Ectodermal cell (in vitro differentiated cells): ENCODE measurements at regions not wholly inside any gene's neighbourhood (a gene's known extent, or its start where the extent isn't known, plus 50 kb on each side); places are given as distances from the start of the nearest gene placed in this dataset.

Experiments
- H3K27ac ChIP-seq: 2 replicates; pipeline ENCODE4 v1.7.0; 2013; ENCODE audit warnings: mild to moderate bottlenecking, low read depth, low read length; ENCODE audit not compliant: insufficient read depth, poor library complexity, severe bottlenecking
- H3K27me3 ChIP-seq: 2 replicates; pipeline ENCODE4 v1.7.0; 2013; ENCODE audit warnings: mild to moderate bottlenecking, low read length; ENCODE audit not compliant: insufficient read depth, control insufficient read depth, poor library complexity, severe bottlenecking
- H3K36me3 ChIP-seq: one replicate; pipeline ENCODE4 v1.7.0; 2013; ENCODE audit warnings: low read length; ENCODE audit not compliant: control insufficient read depth, insufficient read depth
- H3K4me1 ChIP-seq: one replicate; pipeline ENCODE4 v1.7.0; 2013; ENCODE audit warnings: low read length; ENCODE audit not compliant: control insufficient read depth, insufficient read depth
- H3K4me3 ChIP-seq: 2 replicates; pipeline ENCODE4 v1.7.0; 2013; ENCODE audit warnings: low read depth, low read length, control low read depth; ENCODE audit not compliant: insufficient read depth
- H3K9me3 ChIP-seq: 2 replicates; pipeline ENCODE4 v1.7.0; 2013; ENCODE audit warnings: mild to moderate bottlenecking, low read length, moderate library complexity; ENCODE audit not compliant: control insufficient read depth
- WGBS, 2 experiments: methylation state at CpG; one replicate each; pipeline ENCODE4 v1.1.7; 2013; ENCODE audit warnings: missing lambda C conversion rate in 2 of 2; 5-methylcytosine and 5-hydroxymethylcytosine counted together

DNA sequence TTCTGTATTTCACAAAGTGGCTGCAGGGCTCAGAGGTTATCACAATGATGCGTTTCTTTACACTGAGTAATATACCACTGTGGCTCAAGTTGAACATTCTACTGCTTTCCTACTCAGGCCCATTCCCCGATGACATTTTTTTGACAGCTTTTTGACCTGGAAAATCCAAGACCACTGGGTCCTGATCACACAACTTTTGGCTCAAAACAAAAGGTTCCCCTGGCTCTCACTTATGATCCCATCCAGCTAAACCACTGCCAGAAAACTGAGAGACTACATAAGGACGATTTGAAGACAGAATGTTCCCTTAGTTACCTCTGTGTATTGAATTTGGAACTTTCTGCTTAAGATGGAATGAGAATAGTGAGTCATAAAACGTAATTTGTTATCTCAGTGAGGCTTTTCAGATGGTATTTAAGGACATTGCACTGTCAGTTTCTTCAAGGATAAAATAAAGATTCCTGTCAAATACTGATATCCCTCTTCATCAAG is 78.0 kb upstream of the FBXL7 start:
- no peaks in the 10 kb centered on the region for H3K4me1 ChIP-seq
- no peaks in the 10 kb centered on the region for H3K27me3 ChIP-seq
- no peaks in the 10 kb centered on the region for H3K9me3 ChIP-seq
- H3K27ac ChIP-seq = no peak overlapping the region
- no peaks in the 10 kb centered on the region for H3K36me3 ChIP-seq
- H3K4me3 ChIP-seq = no peak overlapping the region
- 88 to 91% methylated on average over 4 of the region's 4 CpGs for WGBS, 2 experiments

DNA sequence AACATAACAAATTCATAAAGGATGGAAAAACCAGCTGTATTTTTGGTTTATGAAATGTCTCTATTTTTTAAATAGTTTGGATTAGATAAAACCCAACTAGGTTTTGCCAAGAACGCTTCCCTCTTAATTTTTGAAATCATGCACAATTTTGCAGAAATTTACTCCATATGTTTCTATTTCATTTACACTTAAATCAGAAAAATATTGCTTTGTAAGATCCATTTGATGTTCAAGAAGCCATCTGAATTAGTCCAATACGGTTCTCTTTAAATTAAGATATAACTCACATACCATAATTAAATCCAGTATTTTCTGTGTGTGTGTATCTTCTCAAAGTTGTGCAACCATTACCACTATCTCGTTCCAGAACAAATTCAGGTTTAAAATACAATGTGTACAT is 78.6 kb upstream of the FBXL7 start:
- H3K36me3 ChIP-seq = no peaks in the 10 kb centered on the region
- no peaks in the 10 kb centered on the region for H3K9me3 ChIP-seq
- no peaks in the 10 kb centered on the region for H3K27me3 ChIP-seq
- 91% methylated on average over 3 of the region's 3 CpGs; no CpG with 5 or more reads in 1 of the 2 experiments for WGBS, 2 experiments
- H3K27ac ChIP-seq = no peak overlapping the region
- no peaks in the 10 kb centered on the region for H3K4me1 ChIP-seq
- H3K4me3 ChIP-seq = no peak overlapping the region

DNA sequence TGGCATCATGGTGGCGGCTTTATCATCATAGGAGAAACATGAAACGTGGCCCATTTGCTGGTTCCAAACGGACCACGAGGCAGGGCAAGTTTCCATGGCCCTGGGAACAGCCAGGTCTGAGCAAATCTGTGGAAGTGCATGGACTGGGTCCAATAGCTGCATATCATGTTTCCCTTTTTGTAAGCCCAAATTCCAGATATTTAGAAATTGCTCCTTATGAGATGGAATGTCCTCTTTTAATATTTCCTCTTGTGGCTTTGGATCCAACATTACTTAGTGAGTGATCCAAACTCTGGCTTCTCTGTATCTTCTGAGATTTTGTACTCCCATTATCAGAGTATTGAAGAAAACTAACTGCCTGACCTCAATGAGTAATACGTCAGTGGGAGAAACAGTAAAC is 79.8 kb upstream of the FBXL7 start:
- Histone ChIP-seq H3K9me3 (no peaks in the 10 kb centered on the region), H3K27me3 (no peaks in the 10 kb centered on the region), H3K36me3 (no peaks in the 10 kb centered on the region), H3K4me3 (no peak overlapping the region), H3K27ac (no peak overlapping the region), H3K4me1 (no peaks in the 10 kb centered on the region)
- 94 to 95% methylated on average over 5 of the region's 5 CpGs for WGBS, 2 experiments

DNA sequence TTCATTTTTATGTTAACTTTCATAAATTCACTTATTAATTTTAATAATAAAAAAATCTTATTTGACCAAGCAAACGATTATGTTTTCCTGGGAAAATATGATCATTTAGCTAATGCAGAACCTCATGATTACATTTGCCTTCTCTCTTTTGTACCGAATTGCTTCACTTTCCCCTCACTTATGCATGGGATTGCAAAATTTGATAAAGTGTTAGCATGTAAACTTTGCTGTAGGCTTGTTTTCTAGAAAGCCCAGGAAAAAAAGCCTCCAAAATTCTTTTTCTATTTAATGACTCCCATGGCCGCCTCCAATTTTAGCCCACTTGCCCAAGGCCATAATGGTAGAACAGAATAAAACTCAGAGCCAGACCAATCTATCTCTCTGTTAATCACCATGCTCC is 82.8 kb upstream of the FBXL7 start:
- Histone ChIP-seq H3K27ac (no peak overlapping the region), H3K4me3 (no peak overlapping the region), H3K4me1 (no peaks in the 10 kb centered on the region), H3K9me3 (no peaks in the 10 kb centered on the region), H3K27me3 (no peaks in the 10 kb centered on the region), H3K36me3 (no peaks in the 10 kb centered on the region)
- 91 to 93% methylated on average over 2 to 3 of the region's 3 CpGs for WGBS, 2 experiments

DNA sequence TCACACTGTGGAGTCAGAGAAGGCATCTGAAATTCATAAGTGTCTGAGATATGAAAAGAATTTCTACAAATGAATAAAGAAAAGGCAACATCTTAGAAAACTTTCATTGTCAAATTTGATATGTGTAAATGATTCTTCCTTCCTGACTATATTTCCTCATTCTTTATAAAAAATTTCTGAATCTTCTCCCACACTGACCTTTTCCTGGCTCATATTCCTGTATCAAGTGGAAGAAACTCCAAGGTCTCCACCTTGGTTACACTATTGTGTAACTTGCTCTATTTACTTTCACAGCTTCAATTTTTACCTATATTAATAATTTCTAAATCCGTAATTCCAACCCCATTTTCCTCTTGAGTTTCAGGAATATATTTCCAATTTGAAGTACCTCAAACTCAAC is 93.5 kb upstream of the FBXL7 start:
- no peak overlapping the region for H3K4me3 ChIP-seq
- no peak overlapping the region for H3K27ac ChIP-seq
- H3K4me1 ChIP-seq = no peaks in the 10 kb centered on the region
- no peaks in the 10 kb centered on the region for H3K9me3 ChIP-seq
- 97 to 100% methylated on average over 1 of the region's 1 CpG for WGBS, 2 experiments
- H3K36me3 ChIP-seq = no peaks in the 10 kb centered on the region
- no peaks in the 10 kb centered on the region for H3K27me3 ChIP-seq

DNA sequence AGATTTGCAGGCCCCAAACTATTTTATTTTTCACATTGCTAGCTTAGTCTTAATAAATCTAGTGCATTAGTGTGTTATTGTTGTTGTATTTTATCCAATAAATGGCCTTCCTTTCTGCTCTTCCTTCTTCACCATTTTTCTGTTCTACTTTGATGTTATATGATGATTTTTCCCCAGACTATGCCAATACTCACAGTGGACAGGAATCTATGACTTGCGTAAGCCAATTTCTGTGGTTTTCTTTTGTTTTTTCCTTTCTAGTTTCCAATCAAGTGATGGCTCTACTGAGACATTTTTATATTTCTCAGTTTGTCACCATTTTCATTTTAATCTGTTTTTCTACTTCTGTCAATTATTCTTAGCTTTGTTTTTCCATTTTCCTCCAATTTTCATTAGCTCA is 106.8 kb upstream of the FBXL7 start:
- no peaks in the 10 kb centered on the region for H3K36me3 ChIP-seq
- H3K27me3 ChIP-seq = no peaks in the 10 kb centered on the region
- no peak overlapping the region for H3K27ac ChIP-seq
- 90 to 100% methylated on average over 1 of the region's 1 CpG for WGBS, 2 experiments
- no peaks in the 10 kb centered on the region for H3K9me3 ChIP-seq
- H3K4me1 ChIP-seq = peaks cover 6% of the 10 kb centered on the region
- no peak overlapping the region for H3K4me3 ChIP-seq

DNA sequence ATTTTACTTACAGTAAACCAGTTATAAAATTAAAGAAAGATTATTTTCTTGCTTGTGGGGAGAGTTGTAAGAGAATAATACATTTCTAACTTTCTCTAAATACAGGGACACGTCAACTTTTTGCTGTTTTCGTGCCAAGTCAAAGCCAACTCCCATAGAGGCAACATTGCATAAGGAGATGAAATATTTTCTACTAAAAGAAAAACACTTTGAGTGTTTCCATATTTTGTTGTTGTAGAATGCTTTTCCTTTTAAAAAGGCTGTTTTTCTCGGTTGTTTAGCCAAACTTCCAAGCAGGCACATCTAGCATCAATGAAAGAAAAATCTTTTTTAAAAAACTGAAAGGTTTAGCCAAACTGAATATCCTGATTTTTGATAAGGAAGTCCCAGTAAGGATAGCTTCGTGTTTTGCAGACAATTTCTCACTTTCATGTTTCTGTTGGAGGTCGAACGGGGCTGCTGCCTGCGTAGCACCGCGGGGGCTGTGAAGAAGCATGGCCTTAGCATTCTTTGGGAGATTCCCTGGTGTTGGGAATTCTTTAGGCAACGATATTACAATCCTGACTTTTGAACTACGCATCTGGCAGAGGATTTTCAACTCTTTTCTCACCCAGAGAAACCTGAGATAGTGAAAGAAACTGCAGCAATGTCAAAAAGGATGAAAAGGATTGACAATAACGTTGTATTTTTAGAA is 108.1 kb upstream of the FBXL7 start:
- no peaks in the 10 kb centered on the region for H3K36me3 ChIP-seq
- H3K27me3 ChIP-seq = no peaks in the 10 kb centered on the region
- no peak overlapping the region for H3K4me3 ChIP-seq
- no peak overlapping the region for H3K27ac ChIP-seq
- WGBS, 2 experiments = 62 to 64% methylated on average over 9 to 10 of the region's 12 CpGs
- peaks cover 6% of the 10 kb centered on the region for H3K4me1 ChIP-seq
- H3K9me3 ChIP-seq = no peaks in the 10 kb centered on the region

DNA sequence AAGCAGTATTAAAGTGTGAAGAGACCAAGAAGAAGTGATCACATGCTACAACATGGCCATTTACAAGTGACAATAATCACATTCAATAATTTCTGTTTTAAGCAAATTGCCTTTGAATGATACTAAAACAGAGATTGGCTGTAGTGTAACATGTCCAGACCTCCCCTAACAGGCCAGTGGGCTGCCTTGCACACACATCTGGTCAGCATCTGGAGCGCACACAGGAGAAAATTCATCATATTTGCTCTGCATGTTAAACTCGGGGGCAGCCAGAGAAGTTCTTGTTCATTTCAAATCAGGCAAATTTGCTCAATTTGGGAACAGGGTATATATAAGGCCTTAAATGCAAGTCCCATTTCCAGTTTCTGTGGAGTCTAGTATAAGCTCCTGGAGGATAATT is 111.1 kb upstream of the FBXL7 start:
- Histone ChIP-seq H3K27me3 (no peaks in the 10 kb centered on the region), H3K27ac (no peak overlapping the region), H3K4me1 (peaks cover 6% of the 10 kb centered on the region), H3K36me3 (no peaks in the 10 kb centered on the region), H3K9me3 (no peaks in the 10 kb centered on the region), H3K4me3 (no peak overlapping the region)
- WGBS, 2 experiments = 97 to 100% methylated on average over 2 of the region's 2 CpGs

DNA sequence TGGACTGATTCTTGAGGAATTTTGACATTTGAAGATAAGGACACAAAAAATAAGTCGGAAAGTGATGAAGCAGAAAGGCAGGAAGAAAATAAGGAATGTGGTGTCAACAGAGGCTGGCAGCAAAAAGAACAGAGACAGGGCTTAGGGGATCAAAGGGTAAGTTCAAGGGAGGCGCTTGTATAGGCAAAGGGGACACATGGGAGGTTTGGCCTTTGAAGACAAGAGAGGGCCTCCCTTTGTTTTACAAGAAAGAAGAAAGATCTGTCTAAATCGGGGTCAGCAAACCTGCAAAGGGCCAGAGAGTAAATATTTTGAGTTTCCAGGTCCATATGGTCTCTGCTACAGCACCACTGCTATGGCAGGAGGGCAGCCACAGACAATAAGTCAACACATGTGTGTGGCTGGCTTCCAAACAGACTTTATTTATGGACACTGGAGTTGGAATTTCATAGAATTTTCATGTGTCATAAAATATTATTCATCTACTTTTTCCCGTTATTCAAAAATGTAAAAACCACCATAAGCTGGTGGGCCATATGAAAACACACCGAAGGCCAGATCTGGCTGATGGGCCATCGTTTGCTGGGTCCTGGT is 112.0 kb upstream of the FBXL7 start:
- H3K9me3 ChIP-seq = no peaks in the 10 kb centered on the region
- peaks cover 6% of the 10 kb centered on the region for H3K4me1 ChIP-seq
- H3K36me3 ChIP-seq = no peaks in the 10 kb centered on the region
- H3K27me3 ChIP-seq = no peaks in the 10 kb centered on the region
- no peak overlapping the region for H3K4me3 ChIP-seq
- H3K27ac ChIP-seq = no peak overlapping the region
- WGBS, 2 experiments = 88 to 89% methylated on average over 6 of the region's 6 CpGs

DNA sequence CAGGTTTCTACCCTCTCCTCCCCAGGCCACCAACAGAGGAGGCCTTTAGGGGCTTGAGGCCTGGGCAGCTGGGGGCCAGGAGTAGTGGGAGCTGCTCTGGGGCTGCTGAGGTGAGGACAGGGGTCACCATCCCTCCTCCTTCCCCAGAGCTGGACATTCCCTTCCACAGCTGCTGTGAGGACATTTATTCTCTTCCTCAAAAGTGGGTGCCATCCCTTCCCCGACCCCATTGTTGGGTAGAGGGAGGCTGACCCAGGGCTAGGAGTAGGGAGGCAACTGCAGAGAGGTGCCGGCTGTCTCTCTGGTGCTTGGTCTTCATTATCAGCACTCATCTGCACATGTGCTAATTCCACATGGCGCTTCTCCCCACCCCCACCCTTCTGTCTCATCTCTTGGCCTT is 113.9 kb upstream of the FBXL7 start:
- no peak overlapping the region for H3K4me3 ChIP-seq
- 85 to 87% methylated on average over 3 of the region's 3 CpGs for WGBS, 2 experiments
- H3K9me3 ChIP-seq = no peaks in the 10 kb centered on the region
- no peaks in the 10 kb centered on the region for H3K36me3 ChIP-seq
- H3K27me3 ChIP-seq = no peaks in the 10 kb centered on the region
- no peaks in the 10 kb centered on the region for H3K4me1 ChIP-seq
- no peak overlapping the region for H3K27ac ChIP-seq
